ENCODE measurements at regions not wholly inside any gene's neighbourhood (a gene's known extent, or its start where the extent isn't known, plus 50 kb on each side); places are given as distances from the start of the nearest gene placed in this dataset.

DNA sequence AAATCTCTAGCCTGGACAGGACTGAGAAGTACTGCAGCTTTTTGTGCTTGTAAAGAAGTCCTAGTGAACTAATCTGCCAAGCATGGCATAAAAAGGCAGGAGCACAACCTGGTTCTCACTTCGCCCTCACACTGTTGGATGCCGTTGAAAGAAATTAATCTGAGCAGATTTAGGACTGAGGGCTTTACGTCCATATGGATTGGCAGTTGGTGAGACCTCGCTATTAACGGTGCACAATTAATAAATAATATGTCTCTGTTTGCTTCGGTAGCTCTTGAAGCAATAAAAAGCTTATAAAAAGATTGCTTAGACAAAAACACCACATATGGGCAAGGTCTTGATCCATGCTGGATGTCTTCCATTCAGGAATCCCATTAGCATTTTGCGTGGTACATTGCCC is 185.6 kb upstream of the EPHA7 start:
- TF ChIP-seq, protein P1, sequence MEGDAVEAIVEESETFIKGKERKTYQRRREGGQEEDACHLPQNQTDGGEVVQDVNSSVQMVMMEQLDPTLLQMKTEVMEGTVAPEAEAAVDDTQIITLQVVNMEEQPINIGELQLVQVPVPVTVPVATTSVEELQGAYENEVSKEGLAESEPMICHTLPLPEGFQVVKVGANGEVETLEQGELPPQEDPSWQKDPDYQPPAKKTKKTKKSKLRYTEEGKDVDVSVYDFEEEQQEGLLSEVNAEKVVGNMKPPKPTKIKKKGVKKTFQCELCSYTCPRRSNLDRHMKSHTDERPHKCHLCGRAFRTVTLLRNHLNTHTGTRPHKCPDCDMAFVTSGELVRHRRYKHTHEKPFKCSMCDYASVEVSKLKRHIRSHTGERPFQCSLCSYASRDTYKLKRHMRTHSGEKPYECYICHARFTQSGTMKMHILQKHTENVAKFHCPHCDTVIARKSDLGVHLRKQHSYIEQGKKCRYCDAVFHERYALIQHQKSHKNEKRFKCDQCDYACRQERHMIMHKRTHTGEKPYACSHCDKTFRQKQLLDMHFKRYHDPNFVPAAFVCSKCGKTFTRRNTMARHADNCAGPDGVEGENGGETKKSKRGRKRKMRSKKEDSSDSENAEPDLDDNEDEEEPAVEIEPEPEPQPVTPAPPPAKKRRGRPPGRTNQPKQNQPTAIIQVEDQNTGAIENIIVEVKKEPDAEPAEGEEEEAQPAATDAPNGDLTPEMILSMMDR (IDR thresholded peaks at IDR 0.05; ENCODE audit: low read depth, low read length, missing input control) = no peak
- TF ChIP-seq, protein P2, sequence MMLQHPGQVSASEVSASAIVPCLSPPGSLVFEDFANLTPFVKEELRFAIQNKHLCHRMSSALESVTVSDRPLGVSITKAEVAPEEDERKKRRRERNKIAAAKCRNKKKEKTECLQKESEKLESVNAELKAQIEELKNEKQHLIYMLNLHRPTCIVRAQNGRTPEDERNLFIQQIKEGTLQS (IDR thresholded peaks at IDR 0.05) = no peak
